Lower lobe of right lung (tissue), 2 donors: ENCODE measurements at regions not wholly inside any gene's neighbourhood (a gene's known extent, or its start where the extent isn't known, plus 50 kb on each side); places are given as distances from the start of the nearest gene placed in this dataset.

ENCODE experiments used
- ATAC-seq, 2 donors: fragments of 200-7000 bp; cut with Tn5 transposase; one replicate each; pipeline ENCODE4 v1.9.1; 2020 to 2022; ENCODE audit warnings: mild to moderate bottlenecking in 2 of 2, moderate library complexity in 2 of 2
- DNase-seq: peaks from one replicate; pipeline ENCODE4 v3.0.0-alpha.2; 2020
- H3K27ac ChIP-seq: fragments of 200-600 bp; one replicate; pipeline ENCODE4 v1.8.0; 2022
- H3K27me3 ChIP-seq: fragments of 200-600 bp; one replicate; pipeline ENCODE4 v1.8.0; 2022; ENCODE audit warnings: low read depth
- H3K36me3 ChIP-seq: fragments of 200-600 bp; one replicate; pipeline ENCODE4 v1.8.0; 2022; ENCODE audit warnings: mild to moderate bottlenecking
- H3K4me1 ChIP-seq: fragments of 200-600 bp; one replicate; pipeline ENCODE4 v1.8.0; 2022
- H3K4me3 ChIP-seq: fragments of 200-600 bp; one replicate; pipeline ENCODE4 v1.8.0; 2022; ENCODE audit warnings: mild to moderate bottlenecking
- H3K9me3 ChIP-seq: fragments of 200-600 bp; one replicate; pipeline ENCODE4 v1.8.0; 2022
- intact Hi-C: fragments of 100-400 bp; cut with DNase I; formaldehyde crosslinking; loops from one replicate; pipeline ENCODE4 v1.11.0; 2022
- TF ChIP-seq, protein P1 (sequence below): fragments of 200-600 bp; IDR thresholded peaks from one replicate; pipeline ENCODE4 v1.8.0; 2022; ENCODE audit warnings: antibody characterized with exemption, mild to moderate bottlenecking
- donor health status: DM: no; HTN: yes; CAD: no; lungs with severe emphysema.

DNA sequence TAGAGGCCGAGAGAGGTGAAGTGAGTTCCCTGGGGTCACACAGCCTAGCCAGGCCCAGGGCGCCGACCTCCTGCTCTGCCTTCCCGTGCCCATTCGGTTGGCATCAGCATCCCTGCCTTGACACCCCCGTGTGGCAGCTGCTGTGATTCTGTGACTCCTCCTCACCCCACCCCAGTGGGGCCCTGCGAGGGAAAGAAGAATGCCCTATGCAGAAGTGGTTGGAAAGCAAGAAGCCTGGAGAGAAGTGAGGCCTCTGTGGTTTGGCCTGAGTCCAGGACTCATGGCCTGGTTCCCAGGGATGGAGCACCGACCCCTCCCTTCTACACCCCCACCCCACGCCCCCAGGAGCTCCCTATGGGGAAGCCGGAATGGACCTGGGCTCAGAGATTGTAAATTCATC, 296.2 kb downstream of the SEC14L1 start:
- H3K27ac ChIP-seq, result peak overlapping the region; percentile 29
- H3K4me3 ChIP-seq, result peak overlapping the region; percentile 3

DNA sequence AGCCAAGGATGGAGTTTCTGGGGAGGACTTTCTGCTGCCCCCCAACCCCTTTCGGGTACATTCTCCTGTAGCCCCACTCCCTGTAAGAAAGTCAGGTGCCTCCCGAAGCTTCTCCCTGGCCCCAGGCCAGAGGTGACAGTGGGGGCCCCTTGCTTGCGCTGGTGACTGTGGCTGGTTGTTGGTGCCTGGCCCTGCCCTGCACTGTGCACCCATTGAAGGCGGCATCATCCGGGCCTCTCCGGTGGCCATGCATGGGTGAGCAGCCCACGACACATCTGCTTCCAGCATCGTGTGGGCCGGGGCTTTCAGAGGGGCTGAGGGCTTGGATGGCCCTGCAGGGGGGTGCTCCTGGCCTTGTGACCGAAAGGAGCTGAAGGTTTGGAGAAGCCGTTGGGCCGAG, 297.0 kb downstream of the SEC14L1 start:
- Histone ChIP-seq H3K4me3 (no peak overlapping the region), H3K4me1 (peaks cover 98% of the 10 kb centered on the region), H3K27ac (no peak overlapping the region), H3K27me3 (no peaks in the 10 kb centered on the region), H3K36me3 (no peaks in the 10 kb centered on the region), H3K9me3 (no peaks in the 10 kb centered on the region)
- intact Hi-C loops, result loop anchor here (10.0 kb wide), 1 partner anchor 47 kb away; no protein-coding TSS in a partner anchor
- no peak for DNase-seq
- TF ChIP-seq, protein P1, sequence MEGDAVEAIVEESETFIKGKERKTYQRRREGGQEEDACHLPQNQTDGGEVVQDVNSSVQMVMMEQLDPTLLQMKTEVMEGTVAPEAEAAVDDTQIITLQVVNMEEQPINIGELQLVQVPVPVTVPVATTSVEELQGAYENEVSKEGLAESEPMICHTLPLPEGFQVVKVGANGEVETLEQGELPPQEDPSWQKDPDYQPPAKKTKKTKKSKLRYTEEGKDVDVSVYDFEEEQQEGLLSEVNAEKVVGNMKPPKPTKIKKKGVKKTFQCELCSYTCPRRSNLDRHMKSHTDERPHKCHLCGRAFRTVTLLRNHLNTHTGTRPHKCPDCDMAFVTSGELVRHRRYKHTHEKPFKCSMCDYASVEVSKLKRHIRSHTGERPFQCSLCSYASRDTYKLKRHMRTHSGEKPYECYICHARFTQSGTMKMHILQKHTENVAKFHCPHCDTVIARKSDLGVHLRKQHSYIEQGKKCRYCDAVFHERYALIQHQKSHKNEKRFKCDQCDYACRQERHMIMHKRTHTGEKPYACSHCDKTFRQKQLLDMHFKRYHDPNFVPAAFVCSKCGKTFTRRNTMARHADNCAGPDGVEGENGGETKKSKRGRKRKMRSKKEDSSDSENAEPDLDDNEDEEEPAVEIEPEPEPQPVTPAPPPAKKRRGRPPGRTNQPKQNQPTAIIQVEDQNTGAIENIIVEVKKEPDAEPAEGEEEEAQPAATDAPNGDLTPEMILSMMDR, result no peak
- no peak for ATAC-seq

More for the DNA sequence above, 296.2 kb downstream of the SEC14L1 start:
- TF ChIP-seq, protein P1, result no peak
- peak; percentile 43 to 53 for ATAC-seq
- no peaks in the 10 kb centered on the region for H3K36me3 ChIP-seq
- H3K4me1 ChIP-seq, result peaks cover 94% of the 10 kb centered on the region
- H3K9me3 ChIP-seq, result no peaks in the 10 kb centered on the region
- intact Hi-C loops, result loop anchor here (10.0 kb wide), 1 partner anchor 48 kb away; no protein-coding TSS in a partner anchor
- no peaks in the 10 kb centered on the region for H3K27me3 ChIP-seq
- DNase-seq, result no peak

DNA sequence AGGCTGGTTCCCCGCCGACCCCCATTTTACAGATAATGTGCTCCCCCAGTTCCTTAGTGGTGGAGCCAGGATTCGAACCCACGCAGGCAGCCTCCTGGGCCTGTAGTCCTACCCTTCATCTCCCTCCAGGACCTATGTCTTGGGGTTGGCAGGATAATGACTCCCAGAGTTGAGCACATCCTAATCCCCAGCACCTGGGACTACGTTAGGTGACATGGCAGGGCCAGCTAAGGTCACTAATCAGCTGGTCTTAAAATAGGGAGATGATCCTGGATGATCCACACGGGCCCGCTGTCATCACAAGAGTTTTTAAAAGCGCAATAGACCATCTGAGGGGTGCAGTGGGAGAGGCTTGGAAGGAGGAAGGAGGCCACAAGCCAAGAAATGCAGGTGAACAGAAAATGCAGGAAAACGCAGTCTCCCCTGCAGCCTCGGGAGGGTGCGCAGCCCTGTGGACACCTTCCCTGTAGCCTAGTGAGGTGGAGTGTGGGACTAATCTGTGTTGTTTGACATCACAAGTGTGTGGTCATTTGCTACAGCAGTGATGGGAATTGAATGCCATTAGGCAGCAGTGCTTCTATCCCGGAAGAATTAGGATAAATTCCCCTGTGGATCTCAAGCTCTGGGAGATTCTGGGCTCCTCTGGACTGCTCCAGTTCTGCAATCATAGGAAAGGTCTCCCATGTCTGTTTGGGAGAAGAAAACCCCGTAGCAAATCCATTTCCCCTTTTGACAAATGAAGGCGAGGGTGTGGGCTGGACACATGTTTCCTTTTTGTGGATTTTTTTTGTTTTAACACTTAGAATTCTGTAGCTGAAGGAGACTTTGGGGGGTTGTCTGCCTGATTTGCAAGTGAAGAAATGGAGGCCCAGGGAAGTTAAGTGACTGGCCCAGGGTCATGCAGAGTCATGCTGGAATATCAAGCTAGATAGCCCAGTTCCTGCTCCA, 297.7 kb downstream of the SEC14L1 start:
- Histone ChIP-seq H3K27me3 (no peaks in the 10 kb centered on the region), H3K36me3 (no peaks in the 10 kb centered on the region), H3K9me3 (no peaks in the 10 kb centered on the region), H3K4me1 (peaks cover 98% of the 10 kb centered on the region), H3K4me3 (no peak overlapping the region), H3K27ac (peak overlapping the region; percentile 56)
- DNase-seq (no peak), ATAC-seq (no peak)
- intact Hi-C loops, result loop anchor here (10.0 kb wide), 1 partner anchor 46 kb away; no protein-coding TSS in a partner anchor
- TF ChIP-seq, protein P1, result no peak

DNA sequence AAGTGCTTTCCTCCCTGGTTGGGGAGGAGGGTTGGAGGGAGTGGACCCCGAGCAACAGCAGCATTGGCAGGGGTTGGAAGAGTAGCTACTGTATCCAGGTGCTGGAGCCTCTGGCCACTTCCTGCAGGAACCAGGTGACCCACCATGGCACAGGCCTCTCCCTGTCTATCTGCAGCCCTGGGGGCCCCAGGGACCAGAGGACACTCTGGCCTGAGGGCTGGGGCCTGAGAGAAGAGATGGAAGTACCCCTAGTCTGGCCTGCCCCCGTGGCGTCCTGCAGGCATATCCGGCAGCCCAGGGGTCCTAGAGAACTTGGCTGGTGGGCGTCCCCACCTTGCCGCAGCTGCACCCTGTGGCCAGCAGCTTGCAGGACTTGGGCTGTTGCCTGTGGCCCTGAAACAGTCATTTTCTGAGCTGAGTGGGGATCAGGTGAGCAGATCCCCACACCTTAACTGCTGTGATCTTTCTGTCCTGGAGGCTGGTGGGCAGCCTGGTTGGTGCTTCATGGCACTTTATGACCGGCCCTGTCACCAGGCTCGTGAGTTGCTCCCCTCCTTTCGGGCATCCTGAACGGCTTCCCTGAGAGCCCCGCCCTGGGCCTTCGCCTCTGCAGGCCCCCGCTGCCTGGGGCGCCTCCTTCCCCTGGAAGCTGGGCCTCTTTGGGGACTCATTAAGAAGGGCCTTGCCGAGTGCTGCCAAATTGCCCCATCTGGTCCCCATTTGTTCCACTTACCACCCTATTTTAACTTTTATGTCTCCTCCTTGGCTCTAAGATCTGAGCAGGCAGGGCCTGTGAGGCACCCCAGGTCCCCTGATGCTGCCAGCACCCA, 298.6 kb downstream of the SEC14L1 start:
- H3K4me1 ChIP-seq, result peaks cover 98% of the 10 kb centered on the region
- no peaks in the 10 kb centered on the region for H3K27me3 ChIP-seq
- H3K27ac ChIP-seq, result peak overlapping the region; percentile 56
- ATAC-seq (no peak), DNase-seq (no peak)
- H3K4me3 ChIP-seq, result no peak overlapping the region
- H3K36me3 ChIP-seq, result no peaks in the 10 kb centered on the region
- H3K9me3 ChIP-seq, result no peaks in the 10 kb centered on the region
- intact Hi-C loops, result loop anchor here (10.0 kb wide), 1 partner anchor 45 kb away; no protein-coding TSS in a partner anchor
- TF ChIP-seq, protein P1, result no peak

DNA sequence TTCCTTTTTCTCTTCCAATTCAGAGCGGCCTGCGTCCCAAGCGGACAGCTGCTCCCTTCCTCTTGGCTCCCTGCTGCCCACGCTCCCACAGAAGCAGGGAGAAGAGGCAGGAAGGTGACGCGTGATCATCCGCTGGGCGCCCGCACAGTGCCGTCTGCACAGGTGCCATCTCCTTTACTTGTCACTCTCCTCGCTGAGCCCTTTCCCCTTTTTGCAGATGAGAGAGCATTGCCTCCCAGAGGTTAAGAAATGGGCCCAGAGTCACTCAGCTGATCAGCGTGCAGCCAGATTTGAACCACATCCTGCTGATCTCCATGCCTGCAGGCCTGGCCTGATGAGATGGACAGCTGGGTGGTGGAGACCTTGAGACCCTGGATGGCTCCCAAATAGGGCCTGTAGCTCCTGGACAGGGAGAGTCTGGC, 299.8 kb downstream of the SEC14L1 start:
- DNase-seq (no peak), ATAC-seq (no peak)
- Histone ChIP-seq H3K4me1 (peaks cover 98% of the 10 kb centered on the region), H3K27ac (peak overlapping the region; percentile 59), H3K9me3 (no peaks in the 10 kb centered on the region), H3K4me3 (no peak overlapping the region), H3K27me3 (no peaks in the 10 kb centered on the region), H3K36me3 (no peaks in the 10 kb centered on the region)
- intact Hi-C loops, result no loop called here
- TF ChIP-seq, protein P1, result no peak
